GM18951 (cell line): ENCODE measurements at regions not wholly inside any gene's neighbourhood (a gene's known extent, or its start where the extent isn't known, plus 50 kb on each side); places are given as distances from the start of the nearest gene placed in this dataset.
"Not testable (repeated sequence)": the region's sequence is repeated elsewhere in the genome, so short reads cannot be mapped to it uniquely, and the experiment has no call there.

Experiments
- POLR2A ChIP-seq: IDR thresholded peaks from 4 replicates; pipeline ENCODE4 v1.6.1; 2011; ENCODE audit warnings: mild to moderate bottlenecking; ENCODE audit not compliant: insufficient read length, insufficient read depth; ENCODE audit errors: extremely low read depth
- in situ Hi-C: fragments of 300-500 bp; cut with MboI; formaldehyde crosslinking; loops from one replicate; pipeline ENCODE4 v1.12.0; 2022; ENCODE audit warnings: low sequenced_read_pairs, mixed read lengths, inconsistent platforms; ENCODE audit not compliant: unreplicated experiment

DNA sequence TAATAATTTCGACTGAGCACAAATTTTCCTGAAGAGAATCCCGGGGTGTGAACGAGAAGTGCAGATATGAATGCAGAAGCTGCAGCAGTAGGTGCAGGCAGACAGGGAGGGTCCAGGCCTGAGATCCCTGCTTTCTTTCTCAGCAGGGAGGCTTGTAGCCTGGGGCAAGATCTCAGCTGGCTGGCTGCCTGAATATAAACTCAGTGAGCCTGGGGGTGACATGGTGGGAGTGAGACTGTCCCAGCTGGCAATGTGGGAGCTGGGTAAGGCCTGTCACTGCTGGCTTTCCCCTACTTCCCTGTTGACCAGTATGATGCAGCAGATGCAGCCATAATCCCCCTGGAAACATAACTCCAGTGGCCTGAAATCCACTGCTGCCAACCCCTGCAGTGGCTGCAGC, 325.2 kb downstream of the CETN3 start:
- in situ Hi-C loops = no loop called here
- no peak for TF ChIP-seq POLR2A

DNA sequence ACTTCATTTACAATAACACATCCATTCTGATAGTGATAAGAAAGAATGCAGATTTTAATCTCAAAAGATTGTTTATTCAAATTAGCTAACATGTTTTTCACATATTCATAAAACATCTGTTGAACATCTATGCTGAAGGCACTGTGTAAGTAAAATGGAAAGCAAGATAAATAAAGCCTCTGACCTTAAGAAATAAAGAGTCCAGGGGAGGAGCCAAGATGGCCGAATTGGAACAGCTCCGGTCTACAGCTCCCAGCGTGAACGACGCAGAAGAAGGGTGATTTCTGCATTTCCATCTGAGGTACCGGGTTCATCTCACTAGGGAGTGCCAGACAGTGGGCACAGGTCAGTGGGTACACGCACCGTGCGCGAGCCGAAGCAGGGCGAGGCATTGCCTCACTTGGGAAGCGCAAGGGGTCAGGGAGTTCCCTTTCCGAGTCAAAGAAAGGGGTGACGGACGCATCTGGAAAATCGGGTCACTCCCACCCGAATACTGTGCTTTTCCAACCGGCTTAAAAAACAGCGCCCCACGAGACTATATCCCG, 336.5 kb downstream of the CETN3 start:
- in situ Hi-C loops = not testable (repeated sequence)

DNA sequence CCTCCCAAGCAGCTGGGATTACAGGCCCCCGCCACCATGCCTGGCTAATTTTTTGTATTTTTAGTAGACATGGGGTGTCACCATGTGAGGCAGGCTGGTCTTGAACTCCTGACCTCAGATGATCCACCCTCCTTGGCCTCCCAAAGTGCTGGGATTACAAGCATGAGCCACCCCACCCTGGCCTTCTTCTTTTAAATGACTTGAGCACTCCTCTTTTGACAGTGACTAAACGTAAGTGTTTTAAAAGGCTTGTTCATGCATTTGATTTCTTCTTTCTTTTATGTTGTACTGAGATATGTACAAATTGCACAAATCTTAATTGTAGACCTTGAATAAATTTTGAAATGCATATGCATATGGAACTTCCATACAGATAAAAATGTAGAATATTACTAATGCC, 337.9 kb downstream of the CETN3 start:
- TF ChIP-seq POLR2A = no peak
- in situ Hi-C loops = no loop called here

DNA sequence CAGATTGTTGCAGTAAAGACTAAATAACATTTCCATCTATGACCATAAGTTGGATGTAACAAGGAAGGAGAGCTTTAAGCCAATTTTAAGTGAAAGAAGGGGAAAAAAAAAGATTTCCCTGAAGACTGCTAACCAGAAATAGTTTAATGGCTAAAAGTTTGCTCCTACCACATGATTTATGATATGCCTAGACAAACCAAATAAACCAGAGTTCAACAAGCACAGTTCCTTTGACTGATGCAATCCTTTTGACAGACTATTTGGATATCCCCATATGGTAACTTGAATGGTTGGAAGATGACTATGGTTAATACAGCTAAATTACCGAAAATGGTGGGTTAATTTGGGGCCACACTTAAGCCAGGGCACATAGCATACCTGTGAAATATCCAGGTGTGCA, 338.5 kb downstream of the CETN3 start:
- in situ Hi-C loops = no loop called here
- no peak for TF ChIP-seq POLR2A

DNA sequence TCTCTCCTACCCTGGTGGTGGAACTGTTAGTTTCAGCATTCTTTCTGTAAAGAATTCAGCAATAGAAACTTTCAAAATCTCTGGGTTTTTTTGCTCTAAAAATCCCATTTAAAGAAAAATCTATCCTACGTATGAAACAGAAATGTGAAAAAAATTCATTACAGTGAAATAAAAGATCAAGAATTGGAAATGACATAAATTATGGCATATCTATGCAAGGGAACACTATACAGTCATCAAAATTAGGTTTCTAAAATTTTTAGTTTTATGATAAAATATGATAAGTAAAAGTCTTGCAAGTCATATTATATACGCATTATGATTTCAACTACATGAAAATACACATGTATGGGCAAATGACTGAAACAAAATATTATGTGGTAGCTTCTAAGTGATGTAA, 342.6 kb downstream of the CETN3 start:
- no peak for TF ChIP-seq POLR2A
- in situ Hi-C loops = no loop called here

DNA sequence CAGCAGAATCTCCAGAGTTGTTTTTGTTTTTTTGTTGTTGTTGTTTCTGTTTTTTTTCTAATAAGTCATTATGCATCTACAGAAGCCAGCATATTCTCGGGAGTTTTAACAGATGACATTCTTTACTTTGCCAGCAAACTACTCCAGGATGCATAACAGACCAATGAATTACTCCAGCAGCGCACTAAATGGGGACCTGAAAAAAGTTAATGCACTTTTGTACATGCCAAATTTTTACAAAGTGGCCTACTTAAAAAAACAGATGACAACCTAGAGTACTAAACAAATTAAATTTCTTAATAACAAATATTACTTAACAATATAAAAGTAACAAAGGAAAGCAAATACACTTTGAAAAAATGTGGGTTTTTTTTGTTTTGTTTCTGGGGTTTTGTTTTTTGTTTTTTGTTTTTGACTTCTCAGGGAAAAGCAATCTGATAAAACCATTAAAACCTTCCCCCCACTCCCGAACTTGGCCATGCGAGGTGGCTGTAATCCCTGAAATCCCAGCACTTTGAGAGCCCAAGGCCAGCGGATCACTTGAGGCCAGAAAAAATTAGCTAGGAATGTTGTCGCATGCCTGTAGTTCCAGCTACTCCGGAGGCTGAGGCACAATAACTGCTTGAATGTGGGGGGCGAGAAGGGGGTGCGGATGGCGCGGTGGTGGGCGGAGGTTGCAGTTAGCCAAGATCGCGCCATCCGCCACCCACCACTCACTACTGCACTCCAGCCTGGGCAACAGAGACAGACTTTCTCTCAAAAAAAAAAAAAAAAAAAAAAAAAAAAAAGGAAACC, 352.4 kb downstream of the CETN3 start:
- in situ Hi-C loops = no loop called here
- no peak for TF ChIP-seq POLR2A

DNA sequence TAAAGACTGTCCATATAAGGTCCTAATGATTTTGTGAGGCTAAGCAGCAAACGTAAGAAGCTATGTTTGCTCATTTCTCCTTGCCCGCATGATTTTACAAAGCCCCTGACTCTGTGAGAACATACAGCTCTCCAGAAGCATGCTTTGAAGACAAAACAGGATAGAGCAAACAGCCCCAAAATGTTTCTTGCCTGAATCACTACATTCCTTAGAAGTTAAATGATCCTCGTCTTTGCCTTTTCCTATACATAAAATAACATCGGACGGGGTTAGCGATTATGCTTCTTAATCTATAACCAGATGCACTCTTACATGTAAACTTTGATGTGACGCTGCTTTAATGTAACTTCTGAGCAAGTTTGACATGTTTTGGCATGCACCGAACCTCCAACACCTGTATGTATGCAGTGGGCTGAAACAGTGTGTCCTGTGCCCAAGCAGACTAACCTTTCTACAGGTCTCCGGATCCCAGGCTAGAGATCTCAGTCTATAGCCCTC, 353.7 kb downstream of the CETN3 start:
- in situ Hi-C loops = no loop called here

DNA sequence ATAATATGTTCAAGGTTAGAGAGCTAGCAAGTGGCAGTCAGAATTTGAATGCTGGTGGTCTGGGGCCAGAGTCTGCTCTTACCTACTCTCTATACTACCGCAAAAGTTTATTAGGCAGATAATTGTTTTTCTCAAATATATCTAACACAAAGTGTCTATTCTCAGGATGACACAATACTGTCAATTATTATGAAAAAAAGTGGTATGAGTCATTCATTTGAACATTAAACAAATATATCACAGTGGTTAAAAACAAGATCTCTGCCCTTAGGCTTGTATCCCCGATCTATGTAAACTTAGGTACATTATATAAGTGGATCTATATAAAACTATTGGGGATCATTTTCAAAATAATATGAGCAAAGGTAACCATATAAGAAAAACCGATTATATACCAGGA, 354.9 kb downstream of the CETN3 start:
- in situ Hi-C loops = no loop called here
- TF ChIP-seq POLR2A = no peak

More for the DNA sequence above, 353.7 kb downstream of the CETN3 start:
- TF ChIP-seq POLR2A = no peak

DNA sequence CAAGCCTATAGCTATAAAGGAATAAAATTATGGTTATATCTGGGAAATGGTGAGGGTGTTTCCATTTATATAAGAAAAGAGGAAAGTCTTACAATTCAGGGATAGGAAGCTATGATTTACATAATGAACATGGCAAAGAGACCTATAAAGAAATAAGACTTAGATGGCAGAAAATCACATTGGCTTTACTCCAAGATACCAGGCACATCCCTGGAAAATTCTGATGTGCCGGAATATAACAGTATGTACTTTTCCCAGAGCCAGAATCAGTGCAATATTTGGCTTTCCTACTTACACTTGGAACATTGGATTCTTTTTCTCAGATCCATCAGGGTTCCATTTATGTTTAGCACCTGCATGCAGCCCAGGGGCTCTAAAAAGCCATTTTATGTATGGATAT, 357.8 kb downstream of the CETN3 start:
- TF ChIP-seq POLR2A = no peak
- in situ Hi-C loops = no loop called here

DNA sequence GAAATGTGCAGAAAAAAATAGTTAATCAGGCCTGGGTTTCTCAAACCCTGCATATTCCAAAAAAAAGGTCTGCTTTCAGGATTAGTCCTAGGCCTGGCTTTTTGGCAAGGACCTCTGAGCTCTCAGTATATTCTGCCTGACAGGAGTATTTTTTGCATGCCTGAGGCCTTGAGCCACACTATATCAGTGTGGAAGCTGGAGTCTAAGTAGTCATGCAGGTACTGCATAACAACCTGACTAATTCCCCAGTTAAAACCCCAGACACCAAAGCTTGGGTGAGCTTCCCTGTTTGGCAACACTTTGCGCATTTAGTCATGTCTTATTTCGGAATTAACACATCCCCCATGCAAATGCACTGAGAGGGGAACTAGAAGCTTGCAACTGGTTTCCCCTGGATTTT, 359.5 kb downstream of the CETN3 start:
- TF ChIP-seq POLR2A = no peak
- in situ Hi-C loops = no loop called here

DNA sequence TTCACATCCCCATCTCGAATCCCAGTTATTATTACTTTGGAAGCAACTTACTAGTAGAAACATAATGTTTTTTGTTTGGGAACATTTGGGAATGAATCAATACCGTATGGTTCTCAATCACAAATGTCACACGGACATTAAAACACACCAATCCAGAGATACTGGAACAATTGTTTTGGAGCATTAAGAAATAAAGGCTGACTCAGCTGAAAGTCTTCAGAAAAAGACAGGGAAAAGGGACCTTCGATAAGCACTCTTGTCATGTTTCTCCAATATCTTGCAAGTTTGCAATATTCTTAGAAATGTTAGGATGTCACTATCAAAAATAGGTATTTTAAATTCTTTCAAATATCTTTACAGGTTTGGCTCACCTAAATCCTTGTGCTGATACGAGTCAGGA, 362.4 kb downstream of the CETN3 start:
- in situ Hi-C loops = no loop called here
- no peak for TF ChIP-seq POLR2A

DNA sequence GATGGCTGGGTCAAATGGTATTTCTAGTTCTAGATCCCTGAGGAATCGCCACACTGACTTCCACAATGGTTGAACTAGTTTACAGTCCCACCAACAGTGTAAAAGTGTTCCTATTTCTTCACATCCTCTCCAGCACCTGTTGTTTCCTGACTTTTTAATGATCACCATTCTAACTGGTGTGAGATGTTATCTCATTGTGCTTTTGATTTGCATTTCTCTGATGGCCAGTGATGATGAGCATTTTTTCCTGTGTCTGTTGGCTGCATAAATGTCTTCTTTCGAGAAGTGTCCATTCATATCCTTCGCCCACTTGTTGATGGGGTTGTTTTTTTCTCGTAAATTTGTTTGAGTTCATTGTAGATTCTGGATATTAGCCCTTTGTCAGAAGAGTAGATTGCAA, 369.5 kb downstream of the CETN3 start:
- in situ Hi-C loops = not testable (repeated sequence)

DNA sequence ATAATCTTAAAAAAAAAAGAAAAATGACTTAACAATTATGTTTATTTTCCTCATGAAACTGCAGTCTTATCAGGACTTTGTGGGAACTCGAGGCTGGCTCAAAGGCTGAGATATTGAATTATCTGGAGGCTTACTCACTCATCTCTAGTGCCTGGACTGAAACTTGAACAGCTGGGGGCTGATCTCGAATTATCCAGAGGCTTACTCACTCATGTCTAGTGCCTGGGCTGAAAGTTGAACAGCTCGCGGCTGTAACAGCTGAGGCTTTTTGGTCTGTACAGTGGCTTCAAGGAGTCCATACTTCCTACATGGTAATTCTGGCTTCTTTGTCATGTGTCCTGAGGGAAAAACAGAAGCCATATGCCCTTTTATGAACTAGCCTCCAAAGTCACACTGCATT, 371.9 kb downstream of the CETN3 start:
- no peak for TF ChIP-seq POLR2A
- in situ Hi-C loops = no loop called here

DNA sequence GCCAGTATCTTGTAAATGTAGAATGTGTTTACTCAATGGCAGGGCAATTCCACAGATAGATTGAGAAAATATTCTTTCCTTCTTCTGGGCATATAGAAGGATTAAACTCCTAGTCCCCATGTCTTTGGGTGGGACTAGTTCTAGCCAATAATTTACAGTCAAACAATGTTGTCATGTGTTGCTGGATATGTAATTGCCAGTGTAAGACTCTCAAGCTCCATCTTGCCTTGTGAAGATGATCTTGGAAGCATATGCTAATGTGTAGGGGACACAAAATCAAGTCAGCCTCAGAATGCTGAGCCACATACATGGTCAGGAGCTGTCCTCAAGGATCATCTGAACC, 386.9 kb downstream of the CETN3 start:
- TF ChIP-seq POLR2A = no peak
- in situ Hi-C loops = loop anchor here (25.0 kb wide), 1 partner anchor 1285 kb away; no protein-coding TSS in a partner anchor
